WTC11 (cell line): ENCODE measurements at regions not wholly inside any gene's neighbourhood (a gene's known extent, or its start where the extent isn't known, plus 50 kb on each side); places are given as distances from the start of the nearest gene placed in this dataset.

ENCODE experiments used
- ATAC-seq: fragments of 200-7000 bp; cut with Tn5 transposase; 2 replicates; pipeline ENCODE4 v1.10.0; 2021; ENCODE audit warnings: mild to moderate bottlenecking, moderate library complexity
- CTCF ChIA-PET: fragments of 300-600 bp; sonication (Branson Sonifier 250); formaldehyde crosslinking; loops from one replicate; lab custom pipeline; 2021; ENCODE audit warnings: antibody characterized with exemption; lab: Charles Lee
- POLR2A ChIA-PET: fragments of 350-600 bp; sonication (Branson Sonifier 250); formaldehyde crosslinking; loops from one replicate; lab custom pipeline; 2021; ENCODE audit warnings: antibody characterized with exemption; lab: Charles Lee
- DNase-seq: peaks from one replicate; pipeline ENCODE4 v3.0.0; 2021; ENCODE audit warnings: low spot score
- H3K27ac Mint-ChIP-seq: 2 replicates; pipeline ENCODE4 v1.8.0; 2021; ENCODE audit warnings: mixed read lengths
- H3K27me3 Mint-ChIP-seq: 2 replicates; pipeline ENCODE4 v1.8.0; 2021; ENCODE audit warnings: low read depth, mild to moderate bottlenecking, moderate library complexity, mixed read lengths
- H3K36me3 Mint-ChIP-seq: 2 replicates; pipeline ENCODE4 v1.8.0; 2021; ENCODE audit warnings: mixed read lengths
- H3K4me1 Mint-ChIP-seq: 2 replicates; pipeline ENCODE4 v1.8.0; 2022; ENCODE audit warnings: mixed read lengths
- H3K4me3 Mint-ChIP-seq: 2 replicates; pipeline ENCODE4 v1.8.0; 2021; ENCODE audit warnings: mild to moderate bottlenecking, moderate library complexity, mixed read lengths
- H3K9me3 Mint-ChIP-seq: 2 replicates; pipeline ENCODE4 v1.8.0; 2021; ENCODE audit warnings: mixed read lengths
- ATF6 ChIP-seq: sonication (generic); formaldehyde crosslinking; IDR thresholded peaks from 2 replicates; pipeline ENCODE4 v1.8.1; 2023; ENCODE audit warnings: mild to moderate bottlenecking, missing genetic modification reagents
- CREM ChIP-seq: sonication (generic); formaldehyde crosslinking; IDR thresholded peaks from 2 replicates; pipeline ENCODE4 v1.8.1; 2022; ENCODE audit warnings: mild to moderate bottlenecking, missing genetic modification reagents, moderate library complexity
- E2F5 ChIP-seq: sonication (generic); formaldehyde crosslinking; IDR thresholded peaks from 2 replicates; pipeline ENCODE4 v1.8.1; 2022; ENCODE audit warnings: mild to moderate bottlenecking, moderate library complexity, missing genetic modification reagents
- ELF4 ChIP-seq: sonication (generic); formaldehyde crosslinking; IDR thresholded peaks from 2 replicates; pipeline ENCODE4 v1.8.1; 2022; ENCODE audit warnings: low read depth, mild to moderate bottlenecking, moderate library complexity, missing genetic modification reagents
- HMGA2 ChIP-seq: fragments of 250-450 bp; sonication (Bioruptor Pico); IDR thresholded peaks from 2 replicates; pipeline ENCODE4 v1.4.0; 2021; ENCODE audit warnings: mild to moderate bottlenecking, moderate library complexity
- MLX ChIP-seq: sonication (generic); formaldehyde crosslinking; IDR thresholded peaks from 2 replicates; pipeline ENCODE4 v1.8.1; 2023; ENCODE audit warnings: mild to moderate bottlenecking, missing genetic modification reagents, moderate library complexity
- OVOL2 ChIP-seq: fragments of 250-450 bp; sonication (Bioruptor Pico); IDR thresholded peaks from 2 replicates; pipeline ENCODE4 v1.9.0; 2021; ENCODE audit warnings: mild to moderate bottlenecking, borderline replicate concordance
- SMAD3 ChIP-seq: sonication (generic); formaldehyde crosslinking; IDR thresholded peaks from 2 replicates; pipeline ENCODE4 v1.8.0; 2022; ENCODE audit warnings: missing genetic modification reagents, mild to moderate bottlenecking, borderline replicate concordance
- ZNF232 ChIP-seq: sonication (generic); formaldehyde crosslinking; IDR thresholded peaks from 2 replicates; pipeline ENCODE4 v1.8.0; 2022; ENCODE audit warnings: mild to moderate bottlenecking, missing genetic modification reagents
- ZNF263 ChIP-seq: sonication (generic); formaldehyde crosslinking; IDR thresholded peaks from 2 replicates; pipeline ENCODE4 v1.8.1; 2022; ENCODE audit warnings: low read depth, mild to moderate bottlenecking, moderate library complexity, missing genetic modification reagents
- ZNF671 ChIP-seq: fragments of 250-450 bp; sonication (Bioruptor Pico); IDR thresholded peaks from 2 replicates; pipeline ENCODE4 v1.8.0; 2021; ENCODE audit warnings: mild to moderate bottlenecking
- TF ChIP-seq, protein P1 (sequence below): sonication (generic); formaldehyde crosslinking; IDR thresholded peaks from 2 replicates; pipeline ENCODE4 v1.8.0; 2023; ENCODE audit warnings: missing genetic modification reagents
- TF ChIP-seq, protein P2 (sequence below): fragments of 250-450 bp; sonication (Bioruptor Pico); IDR thresholded peaks from 2 replicates; pipeline ENCODE4 v2.1.2; 2022; ENCODE audit warnings: mild to moderate bottlenecking, moderate library complexity
- TF ChIP-seq, protein P3 (sequence below): fragments of 250-450 bp; sonication (Bioruptor Pico); IDR thresholded peaks from 2 replicates; pipeline ENCODE4 v1.9.0; 2021; ENCODE audit warnings: mild to moderate bottlenecking, borderline replicate concordance

GRCh38 chr4:66853845-66854244 is 691.5 kb downstream of the CENPC start:
- Mint-ChIP-seq H3K4me1 (no peaks in the 10 kb centered on the region), H3K4me3 (no peak overlapping the region), H3K9me3 (no peaks in the 10 kb centered on the region), H3K36me3 (no peaks in the 10 kb centered on the region), H3K27me3 (no peaks in the 10 kb centered on the region), H3K27ac (no peak overlapping the region)
- ATAC-seq: no peak
- ChIA-PET POLR2A (no interaction called here), CTCF (no interaction called here)
- DNase-seq: no peak
- TF ChIP-seq, protein P1, sequence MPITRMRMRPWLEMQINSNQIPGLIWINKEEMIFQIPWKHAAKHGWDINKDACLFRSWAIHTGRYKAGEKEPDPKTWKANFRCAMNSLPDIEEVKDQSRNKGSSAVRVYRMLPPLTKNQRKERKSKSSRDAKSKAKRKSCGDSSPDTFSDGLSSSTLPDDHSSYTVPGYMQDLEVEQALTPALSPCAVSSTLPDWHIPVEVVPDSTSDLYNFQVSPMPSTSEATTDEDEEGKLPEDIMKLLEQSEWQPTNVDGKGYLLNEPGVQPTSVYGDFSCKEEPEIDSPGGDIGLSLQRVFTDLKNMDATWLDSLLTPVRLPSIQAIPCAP (CRISPR knock-in tag): no peak
- TF ChIP-seq HMGA2: peak; percentile 98

DNA sequence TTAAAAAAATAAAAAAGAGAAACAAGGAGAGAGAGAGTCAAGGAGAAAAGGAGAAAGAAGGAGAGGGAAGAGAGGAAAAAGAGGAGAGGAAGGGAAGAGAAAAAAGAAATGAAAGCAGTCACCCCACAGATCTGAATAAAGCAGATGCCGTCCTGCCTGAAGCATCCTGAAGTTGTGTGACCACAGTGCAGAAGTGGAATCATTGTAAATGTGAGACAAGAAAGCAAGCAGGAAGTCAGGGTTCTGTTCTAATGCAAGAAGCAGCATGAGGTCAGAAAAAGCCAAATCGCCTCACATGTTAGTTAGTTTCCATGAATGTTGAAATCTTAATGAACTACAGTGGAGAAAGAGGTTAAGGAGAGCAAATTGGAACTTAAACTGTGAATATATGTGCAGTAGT is 692.5 kb downstream of the CENPC start:
- H3K36me3 Mint-ChIP-seq: no peaks in the 10 kb centered on the region
- ChIA-PET POLR2A (no interaction called here), CTCF (no interaction called here)
- TF ChIP-seq ATF6 (CRISPR knock-in tag) (no peak), ZNF671 (CRISPR knock-in tag) (no peak), ELF4 (CRISPR knock-in tag) (no peak), CREM (no peak), OVOL2 (no peak), E2F5 (CRISPR knock-in tag) (no peak), ZNF263 (CRISPR knock-in tag) (no peak), SMAD3 (CRISPR knock-in tag) (no peak), MLX (CRISPR knock-in tag) (no peak), ZNF232 (CRISPR knock-in tag) (no peak)
- TF ChIP-seq, protein P2, sequence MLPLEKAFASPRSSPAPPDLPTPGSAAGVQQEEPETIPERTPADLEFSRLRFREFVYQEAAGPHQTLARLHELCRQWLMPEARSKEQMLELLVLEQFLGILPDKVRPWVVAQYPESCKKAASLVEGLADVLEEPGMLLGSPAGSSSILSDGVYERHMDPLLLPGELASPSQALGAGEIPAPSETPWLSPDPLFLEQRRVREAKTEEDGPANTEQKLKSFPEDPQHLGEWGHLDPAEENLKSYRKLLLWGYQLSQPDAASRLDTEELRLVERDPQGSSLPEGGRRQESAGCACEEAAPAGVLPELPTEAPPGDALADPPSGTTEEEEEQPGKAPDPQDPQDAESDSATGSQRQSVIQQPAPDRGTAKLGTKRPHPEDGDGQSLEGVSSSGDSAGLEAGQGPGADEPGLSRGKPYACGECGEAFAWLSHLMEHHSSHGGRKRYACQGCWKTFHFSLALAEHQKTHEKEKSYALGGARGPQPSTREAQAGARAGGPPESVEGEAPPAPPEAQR (CRISPR knock-in tag): no peak
- TF ChIP-seq, protein P1 (CRISPR knock-in tag): no peak
- TF ChIP-seq, protein P3, sequence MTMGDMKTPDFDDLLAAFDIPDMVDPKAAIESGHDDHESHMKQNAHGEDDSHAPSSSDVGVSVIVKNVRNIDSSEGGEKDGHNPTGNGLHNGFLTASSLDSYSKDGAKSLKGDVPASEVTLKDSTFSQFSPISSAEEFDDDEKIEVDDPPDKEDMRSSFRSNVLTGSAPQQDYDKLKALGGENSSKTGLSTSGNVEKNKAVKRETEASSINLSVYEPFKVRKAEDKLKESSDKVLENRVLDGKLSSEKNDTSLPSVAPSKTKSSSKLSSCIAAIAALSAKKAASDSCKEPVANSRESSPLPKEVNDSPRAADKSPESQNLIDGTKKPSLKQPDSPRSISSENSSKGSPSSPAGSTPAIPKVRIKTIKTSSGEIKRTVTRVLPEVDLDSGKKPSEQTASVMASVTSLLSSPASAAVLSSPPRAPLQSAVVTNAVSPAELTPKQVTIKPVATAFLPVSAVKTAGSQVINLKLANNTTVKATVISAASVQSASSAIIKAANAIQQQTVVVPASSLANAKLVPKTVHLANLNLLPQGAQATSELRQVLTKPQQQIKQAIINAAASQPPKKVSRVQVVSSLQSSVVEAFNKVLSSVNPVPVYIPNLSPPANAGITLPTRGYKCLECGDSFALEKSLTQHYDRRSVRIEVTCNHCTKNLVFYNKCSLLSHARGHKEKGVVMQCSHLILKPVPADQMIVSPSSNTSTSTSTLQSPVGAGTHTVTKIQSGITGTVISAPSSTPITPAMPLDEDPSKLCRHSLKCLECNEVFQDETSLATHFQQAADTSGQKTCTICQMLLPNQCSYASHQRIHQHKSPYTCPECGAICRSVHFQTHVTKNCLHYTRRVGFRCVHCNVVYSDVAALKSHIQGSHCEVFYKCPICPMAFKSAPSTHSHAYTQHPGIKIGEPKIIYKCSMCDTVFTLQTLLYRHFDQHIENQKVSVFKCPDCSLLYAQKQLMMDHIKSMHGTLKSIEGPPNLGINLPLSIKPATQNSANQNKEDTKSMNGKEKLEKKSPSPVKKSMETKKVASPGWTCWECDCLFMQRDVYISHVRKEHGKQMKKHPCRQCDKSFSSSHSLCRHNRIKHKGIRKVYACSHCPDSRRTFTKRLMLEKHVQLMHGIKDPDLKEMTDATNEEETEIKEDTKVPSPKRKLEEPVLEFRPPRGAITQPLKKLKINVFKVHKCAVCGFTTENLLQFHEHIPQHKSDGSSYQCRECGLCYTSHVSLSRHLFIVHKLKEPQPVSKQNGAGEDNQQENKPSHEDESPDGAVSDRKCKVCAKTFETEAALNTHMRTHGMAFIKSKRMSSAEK (CRISPR knock-in tag): no peak
- H3K4me3 Mint-ChIP-seq: no peak overlapping the region
- no peaks in the 10 kb centered on the region for H3K9me3 Mint-ChIP-seq
- H3K27ac Mint-ChIP-seq: no peak overlapping the region
- H3K4me1 Mint-ChIP-seq: no peaks in the 10 kb centered on the region
- no peaks in the 10 kb centered on the region for H3K27me3 Mint-ChIP-seq
- ATAC-seq (no peak; the same call in 1 of the 2 replicates), DNase-seq (no peak)
